ENCODE measurements at regions not wholly inside any gene's neighbourhood (a gene's known extent, or its start where the extent isn't known, plus 50 kb on each side); places are given as distances from the start of the nearest gene placed in this dataset.

DNA sequence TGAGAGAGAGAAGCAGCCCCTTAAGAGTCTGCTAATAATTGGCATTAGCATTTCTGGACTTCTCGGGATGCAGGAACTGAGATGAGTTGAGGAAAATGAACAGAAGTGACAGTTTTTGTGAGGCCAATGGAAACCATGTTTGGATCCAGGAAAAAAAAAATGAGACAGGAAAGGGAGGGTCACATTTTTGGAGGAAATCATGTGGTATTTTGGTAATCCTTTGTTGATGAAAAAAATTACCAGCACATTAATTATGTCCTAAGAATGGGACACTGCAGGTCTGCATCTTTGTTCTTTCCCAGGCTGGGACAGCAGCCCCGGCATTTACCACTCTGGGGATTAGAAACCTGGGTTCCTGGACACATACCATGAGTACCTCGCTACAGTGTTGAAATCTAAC, 109.9 kb upstream of the ZFHX3 start:
- TF ChIP-seq ZNF384 (IDR thresholded peaks at IDR 0.05) (no peak), ELF4 (IDR thresholded peaks at IDR 0.05) (no peak)

Data from HEK293T (cell line).